Endothelial cell of umbilical vein (primary cell): ENCODE measurements at regions not wholly inside any gene's neighbourhood (a gene's known extent, or its start where the extent isn't known, plus 50 kb on each side); places are given as distances from the start of the nearest gene placed in this dataset.

Experiments used
- BruUV-seq: library from RNA; stranded (reverse); fragments of 400-500 nt; replicated peaks from 2 replicates; lab custom pipeline; 2021; lab: Mats Ljungman, UMichigan
- CTCF ChIA-PET: fragments of 300-600, 350-600 bp; sonication (Branson Sonifier 250); formaldehyde crosslinking; loops from one replicate; lab custom pipeline; 2021; ENCODE audit warnings: antibody characterized with exemption, inconsistent platforms; lab: Charles Lee
- POLR2A ChIA-PET: fragments of 300-600, 350-600 bp; sonication (Branson Sonifier 250); formaldehyde crosslinking; loops from one replicate; lab custom pipeline; 2021; ENCODE audit warnings: antibody characterized with exemption, inconsistent platforms; lab: Charles Lee
- DNase-seq: peaks from one replicate; pipeline ENCODE4 v3.0.0-alpha.2; 2011; ENCODE audit warnings: low read depth, low spot score
- FAIRE-seq: peaks from 2 replicates; lab custom pipeline; 2011; peaks lifted over from hg19 to GRCh38; lab: Jason Lieb, UNC
- H2AFZ ChIP-seq: 2 replicates; pipeline ENCODE4 v1.6.0; 2012; ENCODE audit warnings: low read depth, low read length, control low read depth, inconsistent platforms
- H3K27ac ChIP-seq: 2 replicates; pipeline ENCODE4 v1.5.1; 2011; ENCODE audit warnings: low read depth, mild to moderate bottlenecking, control low read depth, low read length, moderate library complexity; ENCODE audit not compliant: insufficient read depth
- H3K27me3 ChIP-seq, 2 experiments: 2 replicates each; pipeline versions ENCODE4 v1.6.0 to v1.6.1; 2011; ENCODE audit warnings: low read length in 2 of 2, mixed read lengths in 1 of 2; ENCODE audit not compliant: control insufficient read depth in 2 of 2, insufficient read depth in 2 of 2
- H3K36me3 ChIP-seq, 2 experiments: 2 replicates in 1 of 2; 3 replicates in 1 of 2; pipeline ENCODE4 v1.5.1; 2011; ENCODE audit warnings: low read length in 2 of 2, mild to moderate bottlenecking in 1 of 2, moderate library complexity in 1 of 2; ENCODE audit not compliant: control insufficient read depth in 2 of 2, insufficient read depth in 2 of 2; ENCODE audit errors: extremely low read depth in 1 of 2
- H3K4me1 ChIP-seq: 3 replicates; pipeline ENCODE4 v1.5.1; 2011; ENCODE audit warnings: mild to moderate bottlenecking, low read length; ENCODE audit not compliant: control insufficient read depth, insufficient read depth; ENCODE audit errors: extremely low read depth
- H3K4me2 ChIP-seq: 2 replicates; pipeline ENCODE4 v1.6.1; 2011; ENCODE audit warnings: low read length, control low read depth, mixed read lengths; ENCODE audit not compliant: insufficient read depth
- H3K4me3 ChIP-seq, 3 experiments: fragments of 200-600 bp in 1 of 3; sonication (generic), shearing (Covaris generic) in 1 of 3; replicated peaks in 1 of 3; 2 replicates each; pipeline ENCODE4 v1.5.1; 2011 to 2016; ENCODE audit warnings: control low read depth in 3 of 3, low read length in 3 of 3, mild to moderate bottlenecking in 2 of 3, inconsistent platforms in 1 of 3, low read depth in 1 of 3, moderate library complexity in 1 of 3; ENCODE audit not compliant: insufficient read depth in 1 of 3
- H3K79me2 ChIP-seq: 2 replicates; pipeline ENCODE4 v1.6.0; 2012; ENCODE audit warnings: low read length, inconsistent platforms; ENCODE audit not compliant: control insufficient read depth, insufficient read depth
- H3K9ac ChIP-seq: replicated peaks from 2 replicates; pipeline ENCODE3; 2011; ENCODE audit warnings: low read length, control low read depth; ENCODE audit not compliant: insufficient read depth; ENCODE audit errors: extremely low read depth
- H3K9me1 ChIP-seq: replicated peaks from 3 replicates; pipeline ENCODE4 v1.6.0; 2011; ENCODE audit warnings: mild to moderate bottlenecking, low read length; ENCODE audit not compliant: control insufficient read depth, insufficient read depth; ENCODE audit errors: extremely low read depth
- H3K9me3 ChIP-seq: replicated peaks from 2 replicates; pipeline ENCODE4 v1.5.1; 2012; ENCODE audit warnings: low read length, inconsistent platforms; ENCODE audit not compliant: control insufficient read depth, insufficient read depth
- H4K20me1 ChIP-seq: replicated peaks from 2 replicates; pipeline ENCODE3; 2011; ENCODE audit warnings: mild to moderate bottlenecking, low read length; ENCODE audit not compliant: control insufficient read depth, insufficient read depth; ENCODE audit errors: extremely low read depth
- CTCF ChIP-seq, 2 donors: IDR thresholded peaks; 1 replicate in 1 of 2; 2 replicates in 1 of 2; pipeline ENCODE4 v1.5.1; 2011; ENCODE audit warnings: low read length in 2 of 2, mild to moderate bottlenecking in 2 of 2, moderate library complexity in 2 of 2, control low read depth in 1 of 2, inconsistent platforms in 1 of 2, low read depth in 1 of 2; ENCODE audit not compliant: insufficient read depth in 1 of 2; ENCODE audit errors: extremely low read depth in 1 of 2
- EZH2 ChIP-seq: IDR thresholded peaks from 2 replicates; pipeline ENCODE4 v1.6.1; 2012; ENCODE audit warnings: borderline replicate concordance, low read depth, mild to moderate bottlenecking, moderate library complexity, low read length, inconsistent platforms; ENCODE audit not compliant: severe bottlenecking
- FOS ChIP-seq: IDR thresholded peaks from 2 replicates; pipeline ENCODE4 v1.6.1; 2011; ENCODE audit warnings: mild to moderate bottlenecking, low read length, moderate library complexity, borderline replicate concordance; ENCODE audit not compliant: insufficient read depth
- GATA2 ChIP-seq: IDR thresholded peaks from 2 replicates; pipeline ENCODE4 v1.7.0; 2011; ENCODE audit warnings: low read depth, mild to moderate bottlenecking, moderate library complexity, mixed read lengths, low read length; ENCODE audit not compliant: insufficient read length, insufficient read depth
- JUN ChIP-seq: IDR thresholded peaks from 2 replicates; pipeline ENCODE4 v1.6.1; 2011; ENCODE audit warnings: borderline replicate concordance, low read depth; ENCODE audit not compliant: insufficient read length, insufficient read depth
- MAX ChIP-seq: IDR thresholded peaks from 2 replicates; pipeline ENCODE4 v1.6.1; 2011; ENCODE audit not compliant: insufficient read depth, insufficient read length
- MYC ChIP-seq: IDR thresholded peaks from one replicate; pipeline ENCODE4 v1.6.1; 2011; ENCODE audit warnings: mild to moderate bottlenecking, low read depth, low read length
- POLR2A ChIP-seq: IDR thresholded peaks from 2 replicates; pipeline ENCODE4 v1.6.1; 2012; ENCODE audit warnings: low read depth, mild to moderate bottlenecking, control low read depth, low read length
- POLR2AphosphoS5 ChIP-seq: IDR thresholded peaks from 2 replicates; pipeline ENCODE4 v1.6.1; 2012; ENCODE audit warnings: low read depth, mild to moderate bottlenecking, control low read depth, low read length, moderate library complexity; ENCODE audit not compliant: insufficient read depth
- dilution Hi-C: fragments of 300-500 bp; cut with MboI; formaldehyde crosslinking; loops from one replicate; pipeline ENCODE4 v1.15.0; 2019; ENCODE audit warnings: low sequenced_read_pairs; ENCODE audit not compliant: extremely low pct_ligation_motif_present
- intact Hi-C: fragments of 100-400 bp; cut with micrococcal nuclease; formaldehyde crosslinking; loops from one replicate; pipeline ENCODE4 v1.10.0; 2022

- Histone ChIP-seq H3K4me3 (no peak overlapping the region), H3K4me1 (no peaks in the 10 kb centered on the region), H3K27me3 (no peaks in the 10 kb centered on the region), H4K20me1 (no peaks in the 10 kb centered on the region), H3K36me3 (no peaks in the 10 kb centered on the region), H3K9me3 (no peaks in the 10 kb centered on the region), H3K9ac (no peak overlapping the region), H3K4me2 (no peak overlapping the region), H3K79me2 (no peaks in the 10 kb centered on the region), H3K9me1 (no peaks in the 10 kb centered on the region), H2AFZ (no peak overlapping the region), H3K27ac (no peak overlapping the region)
- TF ChIP-seq MYC (no peak), GATA2 (no peak), POLR2AphosphoS5 (no peak)
- POLR2A ChIA-PET, result no interaction called here
- BruUV-seq, result no TSS peak
- FAIRE-seq (no peak), DNase-seq (no peak)
- intact Hi-C loops, result no loop called here
- CTCF ChIA-PET, result interaction anchor here (0.7 to 1.5 kb wide), 2 partner anchors 11 to 616 kb away, joined by 3 to 7 read pairs; no protein-coding TSS in a partner anchor
- dilution Hi-C loops, result no loop called here
Observed at GRCh38 chr4:31007858-31008257, 287.7 kb downstream of the PCDH7 start.

GRCh38 chr4:31009926-31010325 lies 289.8 kb downstream of the PCDH7 start:
- FAIRE-seq, result no peak

More at GRCh38 chr4:31009926-31010325, 289.8 kb downstream of the PCDH7 start:
- Histone ChIP-seq H4K20me1 (no peaks in the 10 kb centered on the region), H3K27me3 (no peaks in the 10 kb centered on the region), H3K9ac (no peak overlapping the region), H2AFZ (no peak overlapping the region), H3K36me3 (no peaks in the 10 kb centered on the region), H3K4me2 (no peak overlapping the region), H3K9me1 (no peaks in the 10 kb centered on the region), H3K9me3 (no peaks in the 10 kb centered on the region), H3K79me2 (no peaks in the 10 kb centered on the region), H3K27ac (no peak overlapping the region), H3K4me3 (no peak overlapping the region), H3K4me1 (no peaks in the 10 kb centered on the region)
- no TSS peak for BruUV-seq
- CTCF ChIA-PET, result interaction anchor here (1.2 to 1.4 kb wide), 2 partner anchors 23 to 29 kb away, joined by 3 read pairs; no protein-coding TSS in a partner anchor
- intact Hi-C loops (no loop called here), dilution Hi-C loops (no loop called here)
- POLR2A ChIA-PET, result no interaction called here
- no peak for DNase-seq
- TF ChIP-seq FOS (no peak), POLR2AphosphoS5 (no peak), POLR2A (no peak), CTCF (IDR thresholded peaks at IDR 0.05; ENCODE audit: extremely low read depth in 1 of 2, insufficient read depth in 1 of 2, low read depth in 1 of 2, low read length in 2 of 2) (no peak), EZH2 (no peak), MYC (no peak), MAX (no peak), GATA2 (no peak), JUN (no peak)
